Erythroblast (primary cell): ENCODE measurements at regions not wholly inside any gene's neighbourhood (a gene's known extent, or its start where the extent isn't known, plus 50 kb on each side); places are given as distances from the start of the nearest gene placed in this dataset.

Experiments used
- DNase-seq, 2 experiments: peaks; one replicate each; lab custom pipeline; 2025; lab: John Stamatoyannopoulos, UW
- GATA1 ChIP-seq: IDR thresholded peaks from 2 replicates; pipeline ENCODE4 v1.6.1; 2011; ENCODE audit warnings: low read depth, mild to moderate bottlenecking, control low read depth, low read length, moderate library complexity
- POLR2A ChIP-seq: IDR thresholded peaks from 2 replicates; pipeline ENCODE4 v1.6.1; 2011; ENCODE audit warnings: mild to moderate bottlenecking, low read length

GRCh38 chr4:56286763-56287162 is 100.5 kb downstream of the AASDH start:
- no peak for DNase-seq
- TF ChIP-seq POLR2A (no peak), GATA1 (no peak)

- no peak for DNase-seq
- TF ChIP-seq POLR2A = no peak
- no peak for TF ChIP-seq GATA1
These were observed 103.9 kb downstream of the AASDH start for GRCh38 chr4:56283375-56283774.

- DNase-seq = no peak
- no peak for TF ChIP-seq POLR2A
- TF ChIP-seq GATA1 = no peak
These were observed 105.3 kb downstream of the AASDH start for GRCh38 chr4:56282004-56282403.

- no peak for DNase-seq
- TF ChIP-seq POLR2A = no peak
- TF ChIP-seq GATA1 = no peak
These were observed 110.7 kb downstream of the AASDH start for GRCh38 chr4:56276547-56276946.

- no peak for DNase-seq
- no peak for TF ChIP-seq GATA1
- no peak for TF ChIP-seq POLR2A
These were observed 113.9 kb downstream of the AASDH start for GRCh38 chr4:56273391-56273790.

- TF ChIP-seq GATA1 (no peak), POLR2A (no peak)
- DNase-seq = no peak
These were observed 114.4 kb downstream of the AASDH start for GRCh38 chr4:56272927-56273326.

GRCh38 chr4:56272003-56272402 is 115.3 kb downstream of the AASDH start:
- no peak for DNase-seq
- TF ChIP-seq POLR2A (no peak), GATA1 (no peak)

GRCh38 chr4:56271131-56271530 is 116.2 kb downstream of the AASDH start:
- TF ChIP-seq GATA1 (no peak), POLR2A (no peak)

GRCh38 chr4:56267558-56267957 is 119.7 kb downstream of the AASDH start:
- TF ChIP-seq POLR2A (no peak), GATA1 (no peak)
- no peak for DNase-seq

More at GRCh38 chr4:56271131-56271530, 116.2 kb downstream of the AASDH start:
- no peak for DNase-seq

GRCh38 chr4:56264873-56265272 is 122.4 kb downstream of the AASDH start:
- DNase-seq = no peak
- TF ChIP-seq POLR2A = no peak
- no peak for TF ChIP-seq GATA1

- no peak for DNase-seq
- TF ChIP-seq POLR2A (no peak), GATA1 (no peak)
These were observed 126.3 kb downstream of the AASDH start for GRCh38 chr4:56261027-56261426.

- TF ChIP-seq POLR2A (no peak), GATA1 (no peak)
- no peak for DNase-seq
These were observed 127.0 kb downstream of the AASDH start for GRCh38 chr4:56260320-56260719.

- no peak for DNase-seq
- TF ChIP-seq POLR2A = no peak
- TF ChIP-seq GATA1 = no peak
These were observed 127.6 kb downstream of the AASDH start for GRCh38 chr4:56259655-56260054.

- TF ChIP-seq GATA1 (no peak), POLR2A (no peak)
- DNase-seq = peak; percentile 9 to 27
These were observed 131.5 kb downstream of the AASDH start for GRCh38 chr4:56255820-56256219.

GRCh38 chr4:56253666-56254305 is 133.5 kb downstream of the AASDH start:
- no peak for TF ChIP-seq POLR2A
- no peak for TF ChIP-seq GATA1
- DNase-seq = no peak
